ENCODE measurements at regions not wholly inside any gene's neighbourhood (a gene's known extent, or its start where the extent isn't known, plus 50 kb on each side); places are given as distances from the start of the nearest gene placed in this dataset.
"Not testable (repeated sequence)": the region's sequence is repeated elsewhere in the genome, so short reads cannot be mapped to it uniquely, and the experiment has no call there.

GRCh38 chr9:81741103-81741502, 51.8 kb upstream of the TLE1 start:
- no peak for DNase-seq

- DNase-seq: no peak
These were observed 58.7 kb upstream of the TLE1 start for GRCh38 chr9:81748091-81748490.

DNA sequence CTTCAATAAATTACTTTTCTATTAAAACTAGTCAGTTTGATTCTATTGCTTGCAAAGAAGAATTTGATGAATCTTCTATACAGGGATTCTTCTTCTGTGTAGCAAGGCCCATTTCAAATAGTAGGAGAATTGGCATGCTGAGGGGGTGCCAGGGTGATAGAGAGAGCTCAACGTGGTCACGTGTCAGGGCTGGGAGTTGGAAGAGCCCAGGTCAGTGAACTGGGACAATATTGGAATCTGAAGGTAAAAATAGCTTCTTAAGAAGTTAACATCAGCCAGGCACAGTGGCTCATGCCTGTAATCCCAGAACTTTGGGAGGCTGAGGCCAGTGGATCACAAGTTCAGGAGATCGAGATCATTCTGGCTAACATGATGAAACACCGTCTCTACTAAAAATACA, 64.1 kb upstream of the TLE1 start:
- no peak for DNase-seq

GRCh38 chr9:81754245-81754644, 64.9 kb upstream of the TLE1 start:
- DNase-seq: no peak

GRCh38 chr9:81755721-81756120, 66.4 kb upstream of the TLE1 start:
- DNase-seq: no peak

DNA sequence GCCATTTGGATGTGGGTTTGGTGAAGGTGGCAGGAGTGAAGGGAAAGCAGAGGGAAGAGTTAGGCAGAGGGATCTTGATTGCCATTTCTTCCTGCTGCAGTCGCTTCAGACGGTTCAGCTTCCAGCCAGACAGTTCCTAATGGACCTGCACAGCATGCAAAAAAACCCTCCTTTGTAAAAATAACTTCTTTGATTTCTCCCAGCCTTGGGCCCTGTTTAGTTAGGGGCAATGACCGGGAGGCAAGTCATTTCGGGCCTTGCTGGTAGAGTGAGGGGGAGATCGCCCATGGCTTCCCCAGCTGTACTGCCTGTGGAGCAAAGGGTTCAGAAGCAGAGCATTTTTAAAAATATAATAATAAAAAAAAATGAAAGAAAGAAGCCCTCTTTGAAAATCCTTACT, 67.2 kb upstream of the TLE1 start:
- no peak for DNase-seq

- no peak for DNase-seq
These were observed 68.9 kb upstream of the TLE1 start for GRCh38 chr9:81758123-81758797.

DNA sequence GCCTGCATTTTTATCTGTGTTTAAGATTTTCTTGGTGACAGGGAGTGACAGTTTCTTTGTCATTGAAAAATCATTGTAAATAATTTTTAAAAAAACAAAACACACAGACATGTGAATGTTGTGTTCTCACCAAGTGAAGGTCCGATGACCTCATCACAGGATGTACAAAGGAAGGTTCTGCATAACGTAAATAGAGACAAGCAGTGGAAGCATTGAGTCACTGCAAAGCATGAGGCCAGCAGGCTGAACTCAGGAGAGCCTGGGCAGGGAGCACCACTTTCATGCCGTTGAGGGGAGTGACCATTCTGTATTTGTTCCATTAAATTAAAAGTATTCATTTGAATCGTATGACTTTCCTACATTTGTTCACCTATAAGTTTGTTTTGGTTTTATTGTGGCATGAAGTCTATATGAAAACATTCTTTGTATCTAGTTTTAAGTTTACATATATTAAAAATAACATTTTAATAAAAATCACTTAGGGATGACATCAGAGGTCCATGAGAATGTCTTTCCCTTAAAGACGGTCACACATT, 70.4 kb upstream of the TLE1 start:
- DNase-seq: no peak

GRCh38 chr9:81767921-81768320, 78.6 kb upstream of the TLE1 start:
- DNase-seq: no peak

DNA sequence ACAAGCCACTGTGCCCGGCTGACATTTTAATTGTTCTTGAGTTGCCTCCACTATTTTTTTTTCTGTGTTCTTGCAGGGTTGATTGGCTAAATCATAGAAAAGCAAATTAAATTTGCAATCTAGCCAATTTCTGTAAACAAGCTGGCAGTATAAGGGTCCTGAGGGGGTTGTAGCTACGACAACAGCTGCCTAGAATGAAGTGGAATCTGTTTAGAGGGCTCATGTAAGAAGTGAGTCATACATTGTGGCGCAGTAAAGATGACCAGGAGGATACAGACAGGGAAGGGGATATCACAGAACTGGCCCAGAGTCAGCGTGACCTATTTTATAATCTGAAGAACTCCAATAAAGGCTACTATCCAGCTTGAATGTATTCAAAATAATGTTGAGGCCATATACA, 82.2 kb upstream of the TLE1 start:
- no peak for DNase-seq

DNA sequence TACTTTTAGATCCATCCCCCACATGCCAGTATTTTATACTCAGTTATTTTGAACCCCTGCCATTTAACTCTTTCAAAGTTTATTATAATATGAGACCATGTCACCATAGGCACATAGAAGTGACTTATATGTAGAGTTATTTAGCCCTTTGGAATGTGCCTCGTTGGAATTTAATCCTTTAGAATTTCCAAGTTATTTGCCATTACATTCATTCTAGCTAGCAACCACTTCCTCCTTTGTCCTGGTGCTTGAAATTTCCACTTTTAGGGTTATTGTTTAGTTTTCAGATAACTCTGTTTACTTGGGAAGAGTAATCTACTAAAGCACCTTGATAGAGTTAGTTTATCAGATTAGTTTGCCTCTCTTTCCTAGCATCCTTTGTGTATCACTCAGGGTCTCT, 82.8 kb upstream of the TLE1 start:
- DNase-seq: no peak

- no peak for DNase-seq
These were observed 87.0 kb upstream of the TLE1 start for GRCh38 chr9:81776390-81776789.

DNA sequence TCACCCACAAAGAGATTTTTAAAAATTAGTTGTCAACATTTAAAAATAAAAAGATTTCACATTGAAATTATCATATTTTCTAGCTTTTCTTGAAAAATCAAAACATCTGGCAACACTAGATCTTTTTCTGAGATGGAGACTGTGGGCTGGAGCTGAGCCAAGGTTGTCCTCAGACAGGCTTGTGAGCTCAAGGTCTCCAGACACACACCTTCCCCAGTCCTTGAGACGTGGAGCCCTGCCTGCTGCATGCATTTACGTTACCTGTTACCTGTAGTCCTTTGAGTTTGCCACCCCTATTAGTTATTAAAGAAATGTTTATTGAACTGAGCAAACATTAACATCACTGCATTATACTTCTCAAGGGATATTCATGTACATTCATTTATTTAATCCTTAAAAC, 87.5 kb upstream of the TLE1 start:
- no peak for DNase-seq

- DNase-seq: no peak
These were observed 88.1 kb upstream of the TLE1 start for GRCh38 chr9:81777482-81777881.

- no peak for DNase-seq
These were observed 93.1 kb upstream of the TLE1 start for GRCh38 chr9:81782313-81782995.

GRCh38 chr9:81787747-81788632, 98.6 kb upstream of the TLE1 start:
- no peak for DNase-seq

DNA sequence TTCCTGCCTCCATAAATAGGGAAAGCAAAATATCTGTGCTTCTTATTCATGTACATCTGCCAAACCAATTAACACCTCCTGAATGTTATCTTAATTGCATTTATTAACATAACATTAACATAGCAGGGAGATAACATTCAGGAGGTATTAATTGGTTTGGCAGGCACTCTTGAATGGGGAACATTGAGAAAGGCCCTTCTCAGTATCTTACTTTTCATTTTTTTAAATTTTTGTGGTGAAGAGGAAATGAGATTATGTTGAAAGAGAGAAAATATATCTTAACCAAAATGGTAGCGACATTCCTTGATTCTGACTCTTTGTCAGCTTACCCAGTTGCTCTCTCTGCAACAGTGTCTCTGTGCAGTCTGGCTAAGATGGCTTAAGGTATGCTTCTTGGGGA, 100.4 kb upstream of the TLE1 start:
- no peak for DNase-seq

GRCh38 chr9:81790166-81790565, 100.8 kb upstream of the TLE1 start:
- no peak for DNase-seq

GRCh38 chr9:81791076-81791475, 101.7 kb upstream of the TLE1 start:
- DNase-seq: no peak

- no peak for DNase-seq
These were observed 109.3 kb upstream of the TLE1 start for GRCh38 chr9:81798606-81799005.

DNA sequence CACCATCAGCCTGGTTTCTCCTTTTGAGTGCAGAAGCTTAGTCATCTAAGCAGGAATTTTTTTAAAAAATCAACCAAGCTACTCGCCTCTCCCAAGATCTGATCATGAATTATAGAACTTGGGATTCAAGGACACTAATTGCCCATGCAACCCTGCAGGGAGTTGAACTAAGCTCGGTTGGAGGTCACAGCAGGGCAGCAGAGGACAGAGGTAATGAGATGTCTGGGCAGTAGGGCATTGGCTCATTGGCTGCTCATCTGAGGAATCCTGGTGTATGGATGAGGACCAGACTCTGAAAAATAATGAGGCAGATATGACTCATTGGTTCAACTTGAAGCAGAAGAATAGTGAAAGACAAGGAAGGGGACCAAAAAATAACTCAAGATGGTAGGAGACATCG, 111.8 kb upstream of the TLE1 start:
- no peak for DNase-seq

DNA sequence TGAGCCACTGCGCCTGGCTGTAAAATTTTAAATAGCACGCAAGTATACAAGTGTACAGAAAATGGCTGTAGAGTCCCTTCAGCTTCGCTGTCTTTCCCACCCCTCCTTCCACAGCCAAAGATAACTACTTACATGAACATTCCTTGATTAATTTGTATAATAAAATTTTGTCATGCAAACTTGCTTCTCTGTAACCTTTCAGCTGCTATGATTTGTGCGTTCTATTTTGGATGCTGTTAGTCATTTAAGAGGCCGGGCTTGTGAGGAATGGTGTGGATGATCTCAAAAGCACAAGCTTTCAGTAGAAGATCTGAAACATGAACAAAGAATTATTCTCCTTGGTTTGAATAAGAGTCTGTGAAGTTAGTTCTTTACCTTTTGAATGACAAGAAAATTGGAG, 115.0 kb upstream of the TLE1 start:
- DNase-seq: no peak

- DNase-seq: not testable (repeated sequence)
These were observed 116.5 kb upstream of the SPATA31D4 start for GRCh38 chr9:81811688-81812087.

DNA sequence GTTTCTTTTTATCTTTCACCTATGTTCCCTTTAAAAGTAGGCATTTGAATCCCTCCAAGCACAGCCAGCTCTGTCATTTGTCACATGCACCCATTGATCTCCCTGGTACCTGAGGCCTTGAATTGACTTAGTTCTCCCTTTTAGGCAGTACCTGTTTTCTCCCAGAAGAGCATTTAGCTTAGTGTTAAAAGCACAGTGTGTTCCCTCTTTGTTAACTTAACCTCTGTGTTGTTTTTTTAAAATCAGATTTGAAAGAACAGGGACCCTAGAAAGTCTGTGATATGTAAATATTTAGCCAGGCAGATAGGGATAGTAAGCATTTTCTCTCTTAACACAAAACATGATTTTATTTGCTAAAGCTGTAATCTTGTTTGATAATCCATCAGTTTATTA, 113.8 kb upstream of the SPATA31D4 start:
- DNase-seq: no peak
